HCT116 (cell line): ENCODE measurements at regions not wholly inside any gene's neighbourhood (a gene's known extent, or its start where the extent isn't known, plus 50 kb on each side); places are given as distances from the start of the nearest gene placed in this dataset.

Experiments
- ATAC-seq: fragments of 200-7000 bp; cut with Tn5 transposase; 2 replicates; pipeline ENCODE4 v1.9.1; 2020; ENCODE audit warnings: mild to moderate bottlenecking, moderate library complexity
- BruUV-seq: library from RNA; stranded (reverse); fragments of 400-500 nt; replicated peaks from 2 replicates; lab custom pipeline; 2021; lab: Mats Ljungman, UMichigan
- CTCF ChIA-PET: fragments of 300-600 bp; sonication (Branson Sonifier 250); formaldehyde crosslinking; loops from one replicate; lab custom pipeline; 2021; ENCODE audit warnings: antibody characterized with exemption; lab: Charles Lee
- POLR2A ChIA-PET: fragments of 300-600, 350-600 bp; sonication (Branson Sonifier 250); formaldehyde crosslinking; loops from one replicate; lab custom pipeline; 2021; ENCODE audit warnings: antibody characterized with exemption; lab: Charles Lee
- RAD21 ChIA-PET, 2 experiments: fragments of 300-600 bp; sonication (Branson Sonifier 250); formaldehyde crosslinking; loops; one replicate each; lab custom pipeline; 2023; ENCODE audit warnings: low total read pairs in 2 of 2; ENCODE audit not compliant: uncharacterized antibody in 2 of 2, unreplicated experiment in 2 of 2, low non-redundant PET in 1 of 2; lab: Charles Lee
- DNase-seq: peaks from one replicate; pipeline ENCODE4 v3.0.0-alpha.2; 2010; ENCODE audit warnings: low read depth, low spot score
- H2AFZ ChIP-seq: fragments of 200-600 bp; shearing (Covaris generic), sonication (generic); 2 replicates; pipeline ENCODE4 v1.6.1; 2017; ENCODE audit warnings: low read depth, mixed run types, mixed read lengths, antibody characterized with exemption, low read length; ENCODE audit not compliant: poor library complexity, severe bottlenecking
- H3K27ac ChIP-seq: 2 replicates; pipeline ENCODE4 v1.5.1; 2012; ENCODE audit warnings: low read depth, low read length
- H3K27me3 ChIP-seq: fragments of 200-600 bp; sonication (generic); 2 replicates; pipeline ENCODE4 v1.6.1; 2016; ENCODE audit warnings: mixed run types, low read length, mixed read lengths; ENCODE audit not compliant: insufficient read depth
- H3K36me3 ChIP-seq, 2 experiments: fragments of 200-500 bp in 1 of 2; fragments of 200-600 bp in 1 of 2; sonication (Bioruptor generic) in 1 of 2; sonication (generic) in 1 of 2; 2 replicates each; pipeline versions ENCODE4 v1.5.1 to v1.6.1; 2014 to 2016; ENCODE audit warnings: low read length in 2 of 2, inconsistent platforms in 1 of 2, mixed read lengths in 1 of 2, mixed run types in 1 of 2; ENCODE audit not compliant: insufficient read depth in 2 of 2, control insufficient read depth in 1 of 2
- H3K4me1 ChIP-seq, 2 experiments: fragments of 200-600 bp in 1 of 2; sonication (generic) in 1 of 2; 2 replicates each; pipeline versions ENCODE4 v1.5.1 to v1.6.1; 2012 to 2017; ENCODE audit warnings: low read length in 2 of 2, inconsistent platforms in 1 of 2, mild to moderate bottlenecking in 1 of 2, mixed read lengths in 1 of 2, mixed run types in 1 of 2, moderate library complexity in 1 of 2; ENCODE audit not compliant: insufficient read depth in 2 of 2, control insufficient read depth in 1 of 2
- H3K4me2 ChIP-seq: fragments of 200-600 bp; sonication (generic); 2 replicates; pipeline ENCODE4 v1.6.1; 2017; ENCODE audit warnings: mixed run types, low read length, mixed read lengths
- H3K4me3 ChIP-seq, 2 experiments: fragments of 200-600 bp in 1 of 2; sonication (generic) in 1 of 2; replicated peaks in 1 of 2; 2 replicates each; pipeline ENCODE4 v1.5.1; 2011 to 2016; ENCODE audit warnings: low read length in 2 of 2, control low read depth in 1 of 2, low read depth in 1 of 2, mild to moderate bottlenecking in 1 of 2, mixed read lengths in 1 of 2, mixed run types in 1 of 2
- H3K79me2 ChIP-seq: fragments of 200-600 bp; sonication (generic); 2 replicates; pipeline ENCODE4 v1.6.1; 2017; ENCODE audit warnings: mild to moderate bottlenecking, mixed run types, low read length, moderate library complexity, mixed read lengths; ENCODE audit not compliant: insufficient read depth
- H3K9ac ChIP-seq: fragments of 200-600 bp; sonication (generic); 2 replicates; pipeline ENCODE4 v1.6.1; 2016; ENCODE audit warnings: low read length, mixed read lengths
- H3K9me2 ChIP-seq: fragments of 200-600 bp; sonication (generic), shearing (Covaris generic); 2 replicates; pipeline ENCODE4 v1.6.1; 2017; ENCODE audit warnings: mixed run types, mild to moderate bottlenecking, moderate library complexity; ENCODE audit not compliant: insufficient read depth
- H3K9me3 ChIP-seq, 2 experiments: fragments of 200-500 bp in 1 of 2; fragments of 200-600 bp in 1 of 2; sonication (Bioruptor generic) in 1 of 2; sonication (generic) in 1 of 2; 2 replicates each; pipeline ENCODE4 v1.6.1; 2014 to 2017; ENCODE audit warnings: low read length in 2 of 2, mixed read lengths in 2 of 2, inconsistent platforms in 1 of 2, low read depth in 1 of 2, mild to moderate bottlenecking in 1 of 2, mixed run types in 1 of 2, moderate library complexity in 1 of 2; ENCODE audit not compliant: control insufficient read depth in 1 of 2, insufficient read depth in 1 of 2
- H4K20me1 ChIP-seq: fragments of 200-600 bp; sonication (generic), shearing (Covaris generic); 2 replicates; pipeline ENCODE4 v1.6.1; 2017; ENCODE audit warnings: mixed run types, mild to moderate bottlenecking, moderate library complexity; ENCODE audit not compliant: insufficient read depth
- CEBPB ChIP-seq: IDR thresholded peaks from 2 replicates; pipeline ENCODE4 v1.6.1; 2012; ENCODE audit warnings: low read depth
- EGR1 ChIP-seq: IDR thresholded peaks from 2 replicates; pipeline ENCODE4 v1.6.1; 2012; ENCODE audit warnings: low read depth
- EZH2 ChIP-seq: fragments of 200-600 bp; sonication (generic); IDR thresholded peaks from 2 replicates; pipeline ENCODE4 v1.6.1; 2017; ENCODE audit warnings: antibody characterized with exemption, mixed run types
- EZH2phosphoT487 ChIP-seq: fragments of 200-600 bp; IDR thresholded peaks from 2 replicates; pipeline ENCODE4 v1.6.1; 2018; ENCODE audit warnings: antibody characterized with exemption, borderline replicate concordance
- FOSL1 ChIP-seq: IDR thresholded peaks from 2 replicates; pipeline ENCODE4 v1.6.1; 2012; ENCODE audit warnings: low read depth
- POLR2AphosphoS5 ChIP-seq: IDR thresholded peaks from 2 replicates; pipeline ENCODE4 v1.6.1; 2011; ENCODE audit warnings: mild to moderate bottlenecking, low read depth, low read length, moderate library complexity
- SIN3A ChIP-seq: IDR thresholded peaks from 2 replicates; pipeline ENCODE4 v1.6.1; 2012; ENCODE audit warnings: low read depth
- intact Hi-C: fragments of 100-400 bp; cut with micrococcal nuclease; formaldehyde crosslinking; loops from 2 replicates; pipeline ENCODE4 v1.10.0; 2022
- TF ChIP-seq, protein P1 (sequence below): IDR thresholded peaks from 2 replicates; pipeline ENCODE4 v1.6.1; 2012

DNA sequence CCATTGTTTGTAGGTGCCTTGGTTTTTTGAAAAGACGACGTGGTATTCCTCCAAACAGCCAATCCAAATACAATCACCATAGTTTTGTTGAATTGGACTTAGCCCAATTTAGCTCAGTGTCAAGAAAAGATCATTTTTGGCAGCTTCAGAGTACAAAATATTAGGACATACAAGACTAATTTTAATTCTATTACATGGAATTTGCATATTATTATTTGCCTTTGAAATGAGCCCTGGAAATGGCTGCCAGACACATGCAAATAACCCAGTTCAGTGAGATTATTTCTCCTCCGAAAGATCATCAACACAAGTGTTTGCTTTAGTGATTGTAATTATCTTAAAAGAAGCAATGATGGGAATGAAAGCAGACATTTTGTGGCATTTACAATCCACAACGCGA lies 89.3 kb downstream of the PLK2 start:
- DNase-seq (no peak), ATAC-seq (no peak)
- H3K9ac ChIP-seq, result no peak overlapping the region
- H3K4me1 ChIP-seq, result no peaks in the 10 kb centered on the region
- H3K79me2 ChIP-seq, result no peaks in the 10 kb centered on the region
- intact Hi-C loops, result no loop called here
- ChIA-PET POLR2A (no interaction called here), RAD21 (no interaction called here), CTCF (no interaction called here)
- no peak overlapping the region for H3K4me2 ChIP-seq
- no peaks in the 10 kb centered on the region for H4K20me1 ChIP-seq
- no peak overlapping the region for H3K27ac ChIP-seq
- H2AFZ ChIP-seq, result no peak overlapping the region
- H3K4me3 ChIP-seq, result no peak overlapping the region
- no peaks in the 10 kb centered on the region for H3K36me3 ChIP-seq
- TF ChIP-seq FOSL1, result no peak
- H3K9me2 ChIP-seq, result no peaks in the 10 kb centered on the region
- no peaks in the 10 kb centered on the region for H3K9me3 ChIP-seq
- H3K27me3 ChIP-seq, result no peaks in the 10 kb centered on the region
- no TSS peak for BruUV-seq

DNA sequence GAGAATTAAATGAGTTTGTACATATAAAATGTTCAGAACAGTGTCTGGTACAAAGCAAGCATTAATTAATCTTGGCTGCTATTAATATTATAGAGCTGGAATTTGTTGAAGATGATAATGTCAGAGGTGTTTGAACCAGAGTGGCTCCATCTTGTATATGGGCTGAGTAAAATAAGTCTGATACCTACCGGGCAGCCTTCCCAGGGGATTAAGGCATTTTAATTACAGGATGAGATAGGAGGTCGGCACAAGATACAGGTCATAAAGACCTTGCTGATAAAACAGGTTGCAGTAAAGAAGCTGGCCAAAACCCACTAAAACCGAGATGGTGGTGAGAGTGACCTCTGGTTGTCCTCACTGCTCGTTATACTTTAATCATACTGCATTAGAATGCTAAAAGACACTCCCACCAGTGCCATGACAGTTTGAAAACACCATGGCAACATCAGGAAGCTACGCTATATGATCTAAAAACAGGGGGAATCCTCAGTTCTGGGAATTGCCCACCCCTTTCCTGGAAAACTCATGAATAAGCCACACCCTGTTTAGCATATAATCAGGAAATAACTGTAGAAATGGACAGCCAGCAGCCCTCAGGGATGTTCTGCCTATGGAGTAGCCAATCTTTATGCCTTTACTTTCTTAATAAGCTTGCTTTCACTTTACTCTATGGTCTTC lies 90.2 kb downstream of the PLK2 start:
- Histone ChIP-seq H3K4me2 (no peak overlapping the region), H3K9ac (no peak overlapping the region), H3K27me3 (no peaks in the 10 kb centered on the region), H3K9me2 (no peaks in the 10 kb centered on the region), H3K4me1 (no peaks in the 10 kb centered on the region), H3K36me3 (no peaks in the 10 kb centered on the region), H3K4me3 (no peak overlapping the region), H3K9me3 (no peaks in the 10 kb centered on the region), H3K79me2 (no peaks in the 10 kb centered on the region), H4K20me1 (no peaks in the 10 kb centered on the region), H3K27ac (no peak overlapping the region), H2AFZ (no peak overlapping the region)
- BruUV-seq, result no TSS peak
- intact Hi-C loops, result no loop called here
- POLR2A ChIA-PET, result interaction anchor here (0.6 kb wide), 1 partner anchor 1030 kb away, joined by 4 read pairs; no protein-coding TSS in a partner anchor
- CTCF ChIA-PET, result no interaction called here
- RAD21 ChIA-PET, result no interaction called here
- DNase-seq (no peak), ATAC-seq (no peak)
- no peak for TF ChIP-seq EZH2
- no peak for TF ChIP-seq EGR1
- no peak for TF ChIP-seq FOSL1
- TF ChIP-seq CEBPB, result no peak
- no peak for TF ChIP-seq SIN3A
- TF ChIP-seq, protein P1, sequence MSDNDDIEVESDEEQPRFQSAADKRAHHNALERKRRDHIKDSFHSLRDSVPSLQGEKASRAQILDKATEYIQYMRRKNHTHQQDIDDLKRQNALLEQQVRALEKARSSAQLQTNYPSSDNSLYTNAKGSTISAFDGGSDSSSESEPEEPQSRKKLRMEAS, result no peak
- TF ChIP-seq EZH2phosphoT487, result no peak
- TF ChIP-seq POLR2AphosphoS5, result no peak
